H1 (cell line): ENCODE measurements at regions not wholly inside any gene's neighbourhood (a gene's known extent, or its start where the extent isn't known, plus 50 kb on each side); places are given as distances from the start of the nearest gene placed in this dataset.

Experiments used
- CREB1 ChIP-seq: IDR thresholded peaks from 2 replicates; pipeline ENCODE4 v1.6.1; 2012; ENCODE audit warnings: inconsistent platforms
- EP300 ChIP-seq, 2 experiments: IDR thresholded peaks; 1 replicate in 1 of 2; 2 replicates in 1 of 2; pipeline ENCODE4 v1.6.1; 2011 to 2012; ENCODE audit warnings: low read depth in 2 of 2, low read length in 2 of 2, mild to moderate bottlenecking in 2 of 2, borderline replicate concordance in 1 of 2, inconsistent platforms in 1 of 2, moderate library complexity in 1 of 2
- EZH2 ChIP-seq: fragments of 200-600 bp; sonication (generic); IDR thresholded peaks from 2 replicates; pipeline ENCODE4 v1.7.1; 2012; ENCODE audit warnings: low read depth, mild to moderate bottlenecking, moderate library complexity, low read length, inconsistent platforms; ENCODE audit not compliant: severe bottlenecking
- RAD21 ChIP-seq, 2 experiments: IDR thresholded peaks in 1 of 2; conservative IDR thresholded peaks in 1 of 2; 2 replicates each; pipeline ENCODE4 v1.6.1; 2011; ENCODE audit warnings: low read depth in 2 of 2, low read length in 2 of 2, improper control_type of control experiment in 1 of 2, inconsistent platforms in 1 of 2, mild to moderate bottlenecking in 1 of 2, moderate library complexity in 1 of 2
- SAP30 ChIP-seq: fragments of 300-600 bp; sonication (generic); IDR thresholded peaks from 2 replicates; pipeline ENCODE4 v1.7.1; 2012; ENCODE audit warnings: low read length, moderate library complexity, mild to moderate bottlenecking, inconsistent platforms; ENCODE audit not compliant: insufficient read depth, insufficient replicate concordance
- YY1 ChIP-seq: IDR thresholded peaks from 2 replicates; pipeline ENCODE4 v1.6.1; 2011; ENCODE audit warnings: low read depth, mild to moderate bottlenecking, low read length
- TF ChIP-seq, protein P1 (sequence below), 3 experiments: IDR thresholded peaks; 1 replicate in 2 of 3; 2 replicates in 1 of 3; pipeline versions ENCODE4 v1.5.1 to v1.6.1; 2011; ENCODE audit warnings: low read length in 3 of 3, mild to moderate bottlenecking in 3 of 3, inconsistent platforms in 2 of 3, low read depth in 1 of 3, moderate library complexity in 1 of 3; ENCODE audit not compliant: insufficient read depth in 1 of 3; ENCODE audit errors: control extremely low read depth in 1 of 3

DNA sequence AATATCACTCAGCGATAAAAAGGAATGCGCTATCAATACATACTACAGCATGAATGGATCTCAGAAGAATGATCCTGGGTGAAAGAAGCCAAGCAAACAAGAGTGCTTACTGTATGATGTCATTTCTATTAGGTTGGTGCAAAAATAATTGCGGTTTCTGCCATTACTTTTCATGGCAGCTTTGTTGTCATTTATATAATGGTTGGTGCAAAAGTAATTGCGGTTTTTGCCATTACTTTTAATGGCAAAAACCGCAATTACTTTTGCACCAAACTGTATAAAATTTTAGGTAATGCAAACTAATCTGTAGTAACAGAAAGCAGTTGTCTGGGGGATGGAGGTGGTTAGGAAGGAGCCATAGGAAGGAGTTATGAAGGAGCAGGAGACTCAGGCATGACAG is 318.3 kb upstream of the ZMIZ1 start:
- no peak for TF ChIP-seq CREB1
- TF ChIP-seq, protein P1, sequence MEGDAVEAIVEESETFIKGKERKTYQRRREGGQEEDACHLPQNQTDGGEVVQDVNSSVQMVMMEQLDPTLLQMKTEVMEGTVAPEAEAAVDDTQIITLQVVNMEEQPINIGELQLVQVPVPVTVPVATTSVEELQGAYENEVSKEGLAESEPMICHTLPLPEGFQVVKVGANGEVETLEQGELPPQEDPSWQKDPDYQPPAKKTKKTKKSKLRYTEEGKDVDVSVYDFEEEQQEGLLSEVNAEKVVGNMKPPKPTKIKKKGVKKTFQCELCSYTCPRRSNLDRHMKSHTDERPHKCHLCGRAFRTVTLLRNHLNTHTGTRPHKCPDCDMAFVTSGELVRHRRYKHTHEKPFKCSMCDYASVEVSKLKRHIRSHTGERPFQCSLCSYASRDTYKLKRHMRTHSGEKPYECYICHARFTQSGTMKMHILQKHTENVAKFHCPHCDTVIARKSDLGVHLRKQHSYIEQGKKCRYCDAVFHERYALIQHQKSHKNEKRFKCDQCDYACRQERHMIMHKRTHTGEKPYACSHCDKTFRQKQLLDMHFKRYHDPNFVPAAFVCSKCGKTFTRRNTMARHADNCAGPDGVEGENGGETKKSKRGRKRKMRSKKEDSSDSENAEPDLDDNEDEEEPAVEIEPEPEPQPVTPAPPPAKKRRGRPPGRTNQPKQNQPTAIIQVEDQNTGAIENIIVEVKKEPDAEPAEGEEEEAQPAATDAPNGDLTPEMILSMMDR (IDR thresholded peaks at IDR 0.05; ENCODE audit: control extremely low read depth in 1 of 3, insufficient read depth in 1 of 3, low read depth in 1 of 3, low read length in 3 of 3) = no peak
- TF ChIP-seq YY1 = no peak
- TF ChIP-seq RAD21 (IDR thresholded peaks at IDR 0.05 in 1 of 2, conservative IDR thresholded peaks at IDR 0.05 in 1 of 2; ENCODE audit: low read depth in 2 of 2, low read length in 2 of 2) = no peak
- no peak for TF ChIP-seq EZH2
- no peak for TF ChIP-seq SAP30
- TF ChIP-seq EP300 (IDR thresholded peaks at IDR 0.05; ENCODE audit: borderline replicate concordance in 1 of 2, low read depth in 2 of 2, low read length in 2 of 2) = no peak
